Naive thymus-derived CD4-positive, alpha-beta T cell (primary cell): ENCODE measurements at regions not wholly inside any gene's neighbourhood (a gene's known extent, or its start where the extent isn't known, plus 50 kb on each side); places are given as distances from the start of the nearest gene placed in this dataset.

Experiments used
- ATAC-seq: fragments of 150-1000 bp; cut with Tn5 transposase; 2 replicates; pipeline ENCODE4 v1.10.0; 2021; ENCODE audit warnings: mild to moderate bottlenecking, moderate library complexity
- CTCF ChIA-PET: fragments of 350-600 bp; sonication (Branson Sonifier 250); formaldehyde crosslinking; loops from one replicate; lab custom pipeline; 2021; ENCODE audit warnings: antibody characterized with exemption; lab: Charles Lee
- POLR2A ChIA-PET: fragments of 350-600 bp; sonication (Branson Sonifier 250); formaldehyde crosslinking; loops from one replicate; lab custom pipeline; 2021; ENCODE audit warnings: antibody characterized with exemption, inconsistent platforms; lab: Charles Lee
- DNase-seq, 9 donors: peaks; one replicate each; pipeline versions ENCODE4 v3.0.0 to v3.0.0-alpha.2; 2020 to 2022; ENCODE audit warnings: mixed read lengths in 1 of 9
- H3K27ac ChIP-seq: one replicate; pipeline ENCODE4 v1.7.0; 2013; ENCODE audit warnings: mild to moderate bottlenecking, low read depth, low read length, moderate library complexity
- H3K27me3 ChIP-seq, 2 donors: one replicate each; pipeline ENCODE4 v1.7.0; 2013; ENCODE audit warnings: low read length in 2 of 2, mild to moderate bottlenecking in 2 of 2, moderate library complexity in 2 of 2; ENCODE audit not compliant: control insufficient read depth in 2 of 2, insufficient read depth in 2 of 2
- H3K36me3 ChIP-seq, 3 experiments: 1 replicate in 2 of 3; 2 replicates in 1 of 3; pipeline ENCODE4 v1.7.0; 2013; ENCODE audit warnings: low read length in 3 of 3, mild to moderate bottlenecking in 3 of 3, moderate library complexity in 1 of 3; ENCODE audit not compliant: insufficient read depth in 3 of 3, control insufficient read depth in 2 of 3
- H3K4me1 ChIP-seq, 2 donors: one replicate each; pipeline ENCODE4 v1.7.0; 2013; ENCODE audit warnings: low read length in 2 of 2, mild to moderate bottlenecking in 2 of 2, moderate library complexity in 1 of 2; ENCODE audit not compliant: control insufficient read depth in 2 of 2, insufficient read depth in 2 of 2
- H3K4me3 ChIP-seq: 2 replicates; pipeline ENCODE4 v1.7.0; 2013; ENCODE audit warnings: mild to moderate bottlenecking, low read length
- H3K9me3 ChIP-seq, 3 experiments: 1 replicate in 2 of 3; 2 replicates in 1 of 3; pipeline ENCODE4 v1.7.0; 2013; ENCODE audit warnings: low read length in 3 of 3; ENCODE audit not compliant: control insufficient read depth in 2 of 3
- H3K27ac Mint-ChIP-seq, 9 donors: one replicate each; pipeline ENCODE4 v1.8.0; 2020 to 2022; ENCODE audit warnings: mixed read lengths in 9 of 9, mild to moderate bottlenecking in 8 of 9, moderate library complexity in 5 of 9, inconsistent platforms in 2 of 9
- H3K27me3 Mint-ChIP-seq, 5 donors: one replicate each; pipeline ENCODE4 v1.8.0; 2021 to 2022; ENCODE audit warnings: mixed read lengths in 5 of 5, mild to moderate bottlenecking in 1 of 5
- H3K36me3 Mint-ChIP-seq, 5 donors: one replicate each; pipeline ENCODE4 v1.8.0; 2020 to 2022; ENCODE audit warnings: mixed read lengths in 5 of 5, mild to moderate bottlenecking in 3 of 5, inconsistent platforms in 1 of 5
- H3K4me1 Mint-ChIP-seq, 7 donors: one replicate each; pipeline ENCODE4 v1.8.0; 2020 to 2022; ENCODE audit warnings: mixed read lengths in 7 of 7, mild to moderate bottlenecking in 3 of 7, inconsistent platforms in 1 of 7
- H3K4me3 Mint-ChIP-seq, 10 donors: one replicate each; pipeline ENCODE4 v1.8.0; 2020 to 2022; ENCODE audit warnings: mild to moderate bottlenecking in 10 of 10, mixed read lengths in 10 of 10, moderate library complexity in 6 of 10, inconsistent platforms in 2 of 10
- H3K9me3 Mint-ChIP-seq, 11 donors: one replicate each; pipeline ENCODE4 v1.8.0; 2020 to 2022; ENCODE audit warnings: mixed read lengths in 11 of 11, mild to moderate bottlenecking in 4 of 11, inconsistent platforms in 1 of 11, moderate library complexity in 1 of 11
- intact Hi-C, 2 donors: fragments of 100-400 bp; cut with micrococcal nuclease; formaldehyde crosslinking; loops; one replicate each; pipeline ENCODE4 v1.15.1; 2023

DNA sequence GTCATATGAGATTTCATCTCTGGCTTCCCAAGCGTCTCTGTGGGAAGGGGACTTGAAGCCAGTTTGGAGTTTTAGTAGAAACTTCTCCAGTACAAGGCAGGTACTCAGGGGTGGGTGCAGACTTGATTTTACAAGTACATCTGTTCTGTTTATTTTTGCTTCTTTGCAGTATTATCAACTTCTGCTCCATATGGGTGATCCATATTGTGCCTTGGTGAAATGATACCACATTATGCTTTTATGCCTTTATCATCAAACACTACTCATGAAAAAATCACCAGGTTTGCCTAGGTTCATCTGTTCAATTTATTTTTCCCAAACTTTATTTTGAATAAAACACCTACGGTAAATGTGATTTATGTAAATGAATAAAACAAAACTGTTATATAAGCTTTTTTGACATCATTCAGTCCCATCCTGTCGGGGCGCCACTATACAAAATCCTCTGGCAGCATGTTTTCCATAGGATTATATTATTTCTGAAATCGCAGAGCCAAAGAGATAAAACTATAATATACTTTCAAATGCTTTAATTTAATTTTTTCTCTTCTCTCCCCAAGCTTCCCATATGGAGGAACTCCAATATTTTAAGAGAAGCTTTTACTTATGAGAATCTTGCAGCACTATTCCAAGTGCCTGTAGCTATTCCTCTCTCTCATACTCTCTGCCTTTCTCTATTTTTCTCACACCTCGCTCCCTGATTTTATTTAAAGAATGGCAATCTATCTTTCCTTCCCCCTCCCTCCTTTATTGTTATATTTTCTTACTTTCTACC lies 490.9 kb downstream of the RNF144A start:
- no peaks in the 10 kb centered on the region for H3K9me3 Mint-ChIP-seq
- peaks cover 12 to 42% (median 23%) of the 10 kb centered on the region in 5 donors for H3K27me3 Mint-ChIP-seq
- no peaks in the 10 kb centered on the region for H3K36me3 Mint-ChIP-seq
- Histone ChIP-seq H3K36me3 (no peaks in the 10 kb centered on the region), H3K9me3 (no peaks in the 10 kb centered on the region), H3K27ac (no peak overlapping the region), H3K4me1 (peaks cover 0 to 10% of the 10 kb centered on the region in 2 donors), H3K27me3 (no peaks in the 10 kb centered on the region), H3K4me3 (no peak overlapping the region)
- no peak for ATAC-seq
- ChIA-PET CTCF (no interaction called here), POLR2A (interaction anchor here (0.7 kb wide), 1 partner anchor 509 kb away, joined by 3 read pairs; no protein-coding TSS in a partner anchor)
- no peak for DNase-seq
- H3K4me3 Mint-ChIP-seq = no peak overlapping the region
- H3K27ac Mint-ChIP-seq = no peak overlapping the region
- H3K4me1 Mint-ChIP-seq = peaks cover 4 to 11% (median 6%) of the 10 kb centered on the region in 7 donors
- intact Hi-C loops = no loop called here

DNA sequence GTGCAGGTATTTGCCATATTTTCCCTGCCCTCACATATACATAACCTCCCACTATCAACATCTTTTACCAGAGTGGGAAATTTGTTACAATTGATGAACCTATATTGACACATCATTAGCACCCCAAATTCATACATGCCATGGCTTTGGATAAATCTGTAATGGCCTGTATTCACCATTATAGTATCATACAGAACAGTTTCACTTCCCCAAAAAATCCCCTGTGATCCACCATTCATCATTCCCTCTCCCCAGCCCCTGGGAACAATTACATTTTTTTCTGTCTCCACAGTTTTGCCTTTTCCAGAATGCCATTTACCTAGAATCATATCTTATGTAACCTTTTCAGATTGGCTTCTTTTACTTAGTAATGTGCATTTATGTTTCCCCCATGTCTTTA lies 494.5 kb downstream of the RNF144A start:
- ChIA-PET POLR2A (no interaction called here), CTCF (no interaction called here)
- DNase-seq = no peak
- Histone ChIP-seq H3K4me3 (no peak overlapping the region), H3K27me3 (no peaks in the 10 kb centered on the region), H3K4me1 (no peaks in the 10 kb centered on the region), H3K27ac (no peak overlapping the region), H3K9me3 (no peaks in the 10 kb centered on the region), H3K36me3 (no peaks in the 10 kb centered on the region)
- Mint-ChIP-seq H3K4me3 (no peak overlapping the region), H3K4me1 (no peaks in the 10 kb centered on the region), H3K27ac (no peak overlapping the region), H3K9me3 (peaks cover 0 to 2% (median 0%) of the 10 kb centered on the region in 11 donors), H3K36me3 (peaks cover 0 to 3% (median 0%) of the 10 kb centered on the region in 5 donors), H3K27me3 (peaks cover under 1 to 39% (median 13%) of the 10 kb centered on the region in 5 donors)
- ATAC-seq = no peak
- intact Hi-C loops = no loop called here

DNA sequence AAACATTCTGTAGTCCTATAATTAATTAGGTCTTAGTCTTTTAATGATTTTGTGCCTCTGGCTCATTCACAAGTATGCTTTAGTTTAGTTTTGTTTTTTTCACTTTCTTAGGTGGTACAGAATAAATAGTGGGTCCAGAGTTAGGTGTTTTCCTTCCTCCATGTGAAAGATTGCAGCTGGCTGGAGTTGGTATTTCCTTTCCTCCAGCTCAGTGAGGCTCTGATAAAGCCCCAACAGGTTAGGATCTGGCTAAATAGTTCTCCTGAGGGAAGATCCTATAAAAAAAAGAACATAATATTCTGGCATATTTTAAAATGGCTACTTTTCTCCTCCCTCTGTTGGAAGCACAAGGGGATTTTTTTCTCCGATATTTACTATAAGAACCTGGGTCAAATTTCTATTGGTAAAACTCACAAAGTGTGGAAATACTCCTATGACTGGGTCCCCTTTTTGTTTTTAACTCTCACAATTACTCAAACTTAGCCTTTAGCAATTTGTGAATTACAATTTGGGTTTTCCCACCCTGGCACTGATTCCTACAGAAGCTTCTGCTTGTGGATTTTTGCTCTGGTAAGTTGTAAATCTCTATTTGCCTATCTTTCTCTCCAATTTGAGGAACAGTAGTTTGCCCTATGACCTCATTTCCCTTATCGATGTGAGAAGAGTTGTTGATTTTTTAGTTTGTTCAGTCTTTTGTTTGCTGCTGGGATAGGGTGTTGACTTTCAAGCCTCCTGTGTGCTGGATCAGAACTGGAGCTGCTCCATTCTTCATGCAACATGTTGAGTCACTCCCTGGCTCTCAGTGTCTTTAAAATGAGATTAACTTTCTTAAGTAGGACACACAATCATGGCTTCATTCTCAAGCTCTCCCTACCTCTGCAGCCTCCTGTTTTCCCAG lies 500.9 kb downstream of the RNF144A start:
- POLR2A ChIA-PET = interaction anchor here (0.8 kb wide), 1 partner anchor 1264 kb away, joined by 3 read pairs; the partner anchor contains the start of gene ID2
- Histone ChIP-seq H3K4me3 (no peak overlapping the region), H3K4me1 (no peaks in the 10 kb centered on the region), H3K27ac (no peak overlapping the region), H3K9me3 (no peaks in the 10 kb centered on the region), H3K36me3 (no peaks in the 10 kb centered on the region), H3K27me3 (no peaks in the 10 kb centered on the region)
- H3K27me3 Mint-ChIP-seq = peaks cover 6 to 33% (median 8%) of the 10 kb centered on the region in 5 donors
- intact Hi-C loops = no loop called here
- H3K36me3 Mint-ChIP-seq = peaks cover 0 to 11% (median 3%) of the 10 kb centered on the region in 5 donors
- H3K27ac Mint-ChIP-seq = no peak overlapping the region
- no peak overlapping the region for H3K4me3 Mint-ChIP-seq
- DNase-seq (no peak), ATAC-seq (no peak)
- peaks cover 0 to 6% (median 0%) of the 10 kb centered on the region in 7 donors for H3K4me1 Mint-ChIP-seq
- peaks cover 0 to 19% (median 7%) of the 10 kb centered on the region in 11 donors for H3K9me3 Mint-ChIP-seq
- CTCF ChIA-PET = interaction anchor here (2.1 kb wide), 1 partner anchor 9 kb away, joined by 8 read pairs; no protein-coding TSS in a partner anchor

DNA sequence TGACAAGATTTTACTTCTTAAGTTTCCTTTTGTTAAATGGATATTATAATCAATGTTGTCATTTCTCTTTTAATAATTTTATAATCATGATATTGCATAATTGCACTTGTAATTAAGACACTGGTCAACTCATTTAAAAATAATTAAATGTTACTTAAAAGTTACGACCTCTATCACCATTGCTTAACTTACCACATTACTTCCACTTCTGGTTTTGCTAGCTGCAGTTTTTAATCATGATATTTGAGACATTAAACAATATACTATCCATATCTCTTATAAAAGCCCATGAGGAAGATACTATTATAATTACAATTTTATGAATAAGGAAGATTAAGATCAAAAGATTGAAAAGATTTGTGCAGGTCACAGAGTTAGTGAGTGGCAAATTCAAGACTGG lies 502.0 kb downstream of the RNF144A start:
- CTCF ChIA-PET = interaction anchor here (2.1 kb wide), 1 partner anchor 8 kb away, joined by 8 read pairs; no protein-coding TSS in a partner anchor
- H3K4me1 ChIP-seq = no peaks in the 10 kb centered on the region
- H3K4me3 ChIP-seq = no peak overlapping the region
- H3K27ac Mint-ChIP-seq = no peak overlapping the region
- ATAC-seq (no peak), DNase-seq (no peak)
- H3K27ac ChIP-seq = no peak overlapping the region
- H3K27me3 Mint-ChIP-seq = peaks cover 6 to 28% (median 8%) of the 10 kb centered on the region in 5 donors
- no peak overlapping the region for H3K4me3 Mint-ChIP-seq
- POLR2A ChIA-PET = no interaction called here
- no peaks in the 10 kb centered on the region for H3K27me3 ChIP-seq
- peaks cover 0 to 19% (median 7%) of the 10 kb centered on the region in 11 donors for H3K9me3 Mint-ChIP-seq
- intact Hi-C loops = no loop called here
- H3K36me3 ChIP-seq = no peaks in the 10 kb centered on the region
- H3K9me3 ChIP-seq = no peaks in the 10 kb centered on the region
- H3K4me1 Mint-ChIP-seq = peaks cover 0 to 6% (median 0%) of the 10 kb centered on the region in 7 donors
- peaks cover 0 to 13% (median 0%) of the 10 kb centered on the region in 5 donors for H3K36me3 Mint-ChIP-seq

DNA sequence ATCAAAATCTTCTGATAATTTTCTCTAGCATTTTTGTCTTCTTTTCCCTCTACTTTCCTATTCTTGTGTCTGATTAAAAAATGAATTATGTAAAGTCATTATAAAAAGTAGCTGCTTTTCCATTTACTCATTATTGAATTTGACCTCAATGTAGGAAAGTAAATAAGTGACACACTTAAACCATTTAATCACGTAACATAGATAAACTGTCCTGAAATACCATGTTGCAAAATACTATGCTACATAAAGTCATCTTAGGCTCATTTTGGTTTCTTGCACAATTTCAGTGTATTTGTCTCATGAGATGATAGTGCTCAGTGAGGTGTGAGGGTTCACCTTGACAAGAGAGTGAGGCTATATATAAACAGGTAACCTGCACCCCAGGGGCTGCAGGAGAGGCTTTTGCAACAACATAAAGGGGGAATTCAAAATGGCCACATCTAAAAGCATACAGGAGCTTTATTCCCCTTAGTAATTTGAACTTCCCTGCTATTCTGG lies 502.7 kb downstream of the RNF144A start:
- H3K27me3 Mint-ChIP-seq = peaks cover 6 to 28% (median 8%) of the 10 kb centered on the region in 5 donors
- peaks cover 0 to 19% (median 7%) of the 10 kb centered on the region in 11 donors for H3K9me3 Mint-ChIP-seq
- H3K36me3 ChIP-seq = no peaks in the 10 kb centered on the region
- no peak overlapping the region for H3K4me3 Mint-ChIP-seq
- H3K27me3 ChIP-seq = no peaks in the 10 kb centered on the region
- no peaks in the 10 kb centered on the region for H3K9me3 ChIP-seq
- DNase-seq (no peak), ATAC-seq (no peak)
- CTCF ChIA-PET = no interaction called here
- H3K4me3 ChIP-seq = no peak overlapping the region
- H3K4me1 Mint-ChIP-seq = peaks cover 0 to 6% (median 0%) of the 10 kb centered on the region in 7 donors
- H3K27ac ChIP-seq = no peak overlapping the region
- POLR2A ChIA-PET = no interaction called here
- H3K36me3 Mint-ChIP-seq = peaks cover 0 to 13% (median 0%) of the 10 kb centered on the region in 5 donors
- no peaks in the 10 kb centered on the region for H3K4me1 ChIP-seq
- intact Hi-C loops = loop anchor here in 1 of 2 donors (5.0 kb wide), 1 partner anchor 218 kb away; no protein-coding TSS in a partner anchor
- no peak overlapping the region for H3K27ac Mint-ChIP-seq

DNA sequence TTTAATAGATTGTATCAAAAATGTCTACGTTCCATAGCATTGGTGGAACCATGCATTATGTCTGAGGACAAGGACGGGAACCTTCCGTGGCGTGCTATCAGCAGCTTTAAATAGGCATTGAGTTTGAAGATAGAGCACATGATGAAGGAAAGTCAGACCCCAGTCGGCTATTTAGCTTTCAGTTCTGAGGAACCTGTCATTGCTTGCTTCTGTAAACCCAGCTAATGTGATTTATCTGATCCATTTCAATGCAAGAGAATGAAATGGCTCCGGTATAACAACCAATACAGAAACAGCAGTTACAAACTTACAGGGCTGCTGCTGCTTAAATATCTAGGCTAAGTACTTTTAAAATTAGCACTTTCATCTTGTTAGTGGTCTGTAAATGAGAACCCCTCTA lies 503.3 kb downstream of the RNF144A start:
- POLR2A ChIA-PET = no interaction called here
- intact Hi-C loops = loop anchor here in 1 of 2 donors (5.0 kb wide), 1 partner anchor 218 kb away; no protein-coding TSS in a partner anchor

More for the DNA sequence above, 503.3 kb downstream of the RNF144A start:
- peaks cover 0 to 6% (median 0%) of the 10 kb centered on the region in 7 donors for H3K4me1 Mint-ChIP-seq
- ATAC-seq (no peak), DNase-seq (no peak)
- Histone ChIP-seq H3K9me3 (no peaks in the 10 kb centered on the region), H3K4me3 (no peak overlapping the region), H3K27me3 (no peaks in the 10 kb centered on the region), H3K4me1 (no peaks in the 10 kb centered on the region), H3K27ac (no peak overlapping the region), H3K36me3 (no peaks in the 10 kb centered on the region)
- H3K36me3 Mint-ChIP-seq = peaks cover 0 to 13% (median 0%) of the 10 kb centered on the region in 5 donors
- H3K9me3 Mint-ChIP-seq = peaks cover 0 to 19% (median 7%) of the 10 kb centered on the region in 11 donors
- no peak overlapping the region for H3K4me3 Mint-ChIP-seq
- CTCF ChIA-PET = interaction anchor here (0.5 to 1.2 kb wide), 2 partner anchors 90 to 147 kb away, joined by 3 to 5 read pairs; no protein-coding TSS in a partner anchor
- no peak overlapping the region for H3K27ac Mint-ChIP-seq
- peaks cover 6 to 28% (median 8%) of the 10 kb centered on the region in 5 donors for H3K27me3 Mint-ChIP-seq
